HUES64 (cell line): ENCODE measurements at regions not wholly inside any gene's neighbourhood (a gene's known extent, or its start where the extent isn't known, plus 50 kb on each side); places are given as distances from the start of the nearest gene placed in this dataset.
A peak's percentile ranks its signal among the peaks of the same experiment; 100 is the strongest.

Source experiments
- H3K27ac ChIP-seq: 2 replicates; pipeline ENCODE4 v1.7.0; 2013; ENCODE audit warnings: low read depth, low read length, inconsistent platforms
- H3K27me3 ChIP-seq: 2 replicates; pipeline ENCODE4 v1.6.1; 2013; ENCODE audit warnings: mild to moderate bottlenecking, low read length; ENCODE audit not compliant: insufficient read depth
- H3K36me3 ChIP-seq: 2 replicates; pipeline ENCODE4 v1.6.1; 2013; ENCODE audit warnings: mild to moderate bottlenecking, low read length; ENCODE audit not compliant: insufficient read depth
- H3K4me1 ChIP-seq: 2 replicates; pipeline ENCODE4 v1.6.1; 2013; ENCODE audit warnings: mild to moderate bottlenecking, low read length, moderate library complexity; ENCODE audit not compliant: insufficient read depth
- H3K4me3 ChIP-seq: 2 replicates; pipeline ENCODE4 v1.5.1; 2013; ENCODE audit warnings: mild to moderate bottlenecking, low read length, moderate library complexity
- H3K9ac ChIP-seq: 2 replicates; pipeline ENCODE4 v1.6.1; 2013; ENCODE audit warnings: mild to moderate bottlenecking, low read depth, low read length
- H3K9me3 ChIP-seq: 2 replicates; pipeline ENCODE4 v1.6.1; 2013; ENCODE audit warnings: low read depth, low read length; ENCODE audit not compliant: insufficient read depth
- WGBS: fragments of 150-250, 120-280 bp; methylation state at CpG from one replicate; pipeline ENCODE4 v1.1.7; 2013; ENCODE audit warnings: missing lambda C conversion rate; 5-methylcytosine and 5-hydroxymethylcytosine counted together

GRCh38 chr11:10358696-10359095, 53.8 kb downstream of the ADM start:
- 95% methylated on average over 4 of the region's 4 CpGs for whole genome bisulfite sequencing
- no peak overlapping the region for H3K4me3 ChIP-seq
- H3K4me1 ChIP-seq, result peaks cover 11% of the 10 kb centered on the region
- H3K27me3 ChIP-seq, result peaks cover 12% of the 10 kb centered on the region; the same call in 1 of the 2 replicates
- H3K9ac ChIP-seq, result no peak overlapping the region
- H3K9me3 ChIP-seq, result peaks cover 13% of the 10 kb centered on the region
- no peaks in the 10 kb centered on the region for H3K36me3 ChIP-seq
- no peak overlapping the region for H3K27ac ChIP-seq

- no CpG with 5 or more reads among the region's 1 CpG for WGBS
Measured at GRCh38 chr11:10359171-10359570, 54.3 kb downstream of the ADM start.

GRCh38 chr11:10360835-10361234, 56.0 kb downstream of the ADM start:
- Histone ChIP-seq H3K36me3 (no peaks in the 10 kb centered on the region), H3K27ac (no peak overlapping the region), H3K9me3 (peaks cover 13% of the 10 kb centered on the region), H3K4me1 (no peaks in the 10 kb centered on the region), H3K27me3 (peaks cover 4% of the 10 kb centered on the region; the same call in 1 of the 2 replicates), H3K9ac (no peak overlapping the region), H3K4me3 (no peak overlapping the region)

More at GRCh38 chr11:10359171-10359570, 54.3 kb downstream of the ADM start:
- Histone ChIP-seq H3K4me1 (peaks cover 9% of the 10 kb centered on the region), H3K36me3 (no peaks in the 10 kb centered on the region), H3K27me3 (peaks cover 12% of the 10 kb centered on the region; the same call in 1 of the 2 replicates), H3K4me3 (no peak overlapping the region), H3K27ac (no peak overlapping the region), H3K9me3 (peaks cover 13% of the 10 kb centered on the region), H3K9ac (no peak overlapping the region)

DNA sequence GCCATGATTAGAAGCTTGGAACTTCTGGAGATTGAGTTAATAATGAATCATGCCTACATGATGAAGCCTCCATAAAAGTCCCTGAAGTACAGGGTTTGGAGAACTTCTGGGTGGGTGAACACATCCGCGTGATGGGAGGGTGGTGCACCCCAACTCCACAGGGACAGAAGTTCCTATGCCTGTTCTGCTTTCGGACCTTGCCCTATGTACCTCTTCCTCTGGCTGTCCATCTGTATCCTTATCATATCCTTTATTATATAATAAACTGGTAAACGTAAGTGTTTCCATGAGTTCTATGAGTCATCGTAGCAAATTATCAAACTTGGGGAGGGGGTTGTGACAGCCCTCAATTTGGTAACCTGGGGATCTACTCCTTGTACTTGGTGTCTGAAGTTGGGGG, 60.2 kb downstream of the ADM start:
- peaks cover 10% of the 10 kb centered on the region for H3K9me3 ChIP-seq
- no peak overlapping the region for H3K9ac ChIP-seq
- H3K27ac ChIP-seq, result no peak overlapping the region
- no peaks in the 10 kb centered on the region for H3K36me3 ChIP-seq
- WGBS, result 92% methylated on average over 4 of the region's 5 CpGs
- H3K27me3 ChIP-seq, result no peaks in the 10 kb centered on the region
- no peak overlapping the region for H3K4me3 ChIP-seq
- peaks cover 7% of the 10 kb centered on the region for H3K4me1 ChIP-seq

DNA sequence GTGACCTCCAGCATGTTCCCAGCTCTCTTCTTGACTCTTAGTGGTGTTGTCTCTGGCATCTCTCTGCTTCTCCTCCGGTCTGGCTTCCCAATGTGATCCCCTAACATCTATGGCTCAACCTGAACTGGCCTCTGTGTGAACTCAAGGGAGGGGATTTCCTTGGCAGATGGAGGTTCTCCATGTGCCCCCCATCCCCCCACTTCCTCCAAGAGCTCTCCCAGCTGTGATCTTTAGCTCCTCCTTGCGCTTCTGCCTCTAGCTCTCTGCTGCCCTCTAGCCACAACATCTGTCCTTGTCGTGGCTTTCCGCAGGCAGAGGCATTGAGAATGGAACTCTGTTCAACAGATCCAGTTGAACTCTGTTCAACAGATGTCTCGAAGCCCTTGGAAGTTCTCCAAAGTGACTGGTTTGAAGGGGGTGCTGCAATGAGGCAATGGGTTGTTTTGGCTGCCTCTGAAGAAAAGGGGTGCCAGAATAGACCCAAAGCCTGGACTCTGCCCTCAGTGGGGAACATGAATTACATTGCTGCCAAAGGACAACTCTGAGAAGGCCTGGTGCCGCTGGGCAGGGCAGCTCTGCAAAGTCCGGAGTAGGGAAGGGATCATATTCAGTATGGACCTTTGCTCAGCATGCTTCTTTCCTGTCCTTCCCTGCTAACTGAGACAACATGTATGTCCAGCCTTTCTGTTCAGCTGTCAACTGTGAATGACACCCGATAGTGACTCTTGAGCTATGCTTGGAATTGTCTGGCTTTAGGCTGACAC, 61.9 kb downstream of the ADM start:
- no peak overlapping the region for H3K4me3 ChIP-seq
- WGBS, result 52% methylated on average over 8 of the region's 8 CpGs
- no peak overlapping the region for H3K9ac ChIP-seq
- H3K27ac ChIP-seq, result peak overlapping the region; percentile 67; the same call in 1 of the 2 replicates
- H3K27me3 ChIP-seq, result no peaks in the 10 kb centered on the region
- H3K4me1 ChIP-seq, result peaks cover 7% of the 10 kb centered on the region
- peaks cover 4% of the 10 kb centered on the region for H3K9me3 ChIP-seq
- H3K36me3 ChIP-seq, result no peaks in the 10 kb centered on the region

- Histone ChIP-seq H3K9ac (no peak overlapping the region), H3K4me1 (no peaks in the 10 kb centered on the region), H3K27me3 (no peaks in the 10 kb centered on the region), H3K27ac (no peak overlapping the region), H3K4me3 (no peak overlapping the region), H3K36me3 (no peaks in the 10 kb centered on the region), H3K9me3 (no peaks in the 10 kb centered on the region)
- 96% methylated on average over 7 of the region's 7 CpGs for WGBS
Measured at GRCh38 chr11:10371926-10372641, 67.2 kb downstream of the ADM start.

DNA sequence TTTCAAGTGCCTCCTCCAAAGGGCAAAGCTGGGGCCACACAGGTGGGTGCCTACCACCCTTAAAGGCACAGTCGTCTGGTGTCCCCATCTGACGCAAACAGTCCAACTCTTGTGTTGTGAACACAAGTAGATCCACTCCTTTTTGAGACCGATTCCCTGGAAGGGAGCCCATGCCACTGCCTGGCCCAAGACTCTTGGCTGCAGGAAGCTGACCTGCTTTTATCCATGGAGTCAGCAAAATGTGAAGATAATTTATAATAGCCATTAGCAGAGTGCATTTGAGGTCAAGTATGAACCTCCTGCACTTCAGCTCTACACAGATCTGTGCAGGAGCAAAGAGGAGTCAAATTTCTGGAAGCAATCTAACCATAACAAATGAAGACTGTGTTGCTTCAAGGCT, 68.5 kb downstream of the ADM start:
- H3K4me3 ChIP-seq, result no peak overlapping the region
- no peak overlapping the region for H3K27ac ChIP-seq
- H3K9me3 ChIP-seq, result no peaks in the 10 kb centered on the region
- 95% methylated on average over 3 of the region's 3 CpGs for WGBS
- H3K36me3 ChIP-seq, result no peaks in the 10 kb centered on the region
- no peaks in the 10 kb centered on the region for H3K4me1 ChIP-seq
- H3K27me3 ChIP-seq, result no peaks in the 10 kb centered on the region
- H3K9ac ChIP-seq, result no peak overlapping the region

DNA sequence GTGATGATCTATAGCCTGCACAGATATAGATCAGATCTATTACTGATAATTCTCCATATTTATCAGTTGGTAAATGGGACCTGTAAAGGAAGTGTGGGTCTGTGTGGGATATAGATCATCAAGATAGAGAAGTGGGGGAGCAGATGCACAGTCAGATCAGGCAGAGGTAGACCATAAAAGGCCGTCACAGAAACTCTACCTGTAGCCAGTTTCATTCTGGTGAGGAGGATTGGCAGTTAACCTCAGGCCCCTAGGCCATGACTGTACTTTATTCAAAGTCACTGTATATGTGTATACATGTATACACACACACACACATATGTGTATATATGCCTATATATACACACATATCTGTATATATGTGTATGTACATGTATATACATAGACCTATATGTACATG, 69.1 kb downstream of the ADM start:
- no peak overlapping the region for H3K4me3 ChIP-seq

GRCh38 chr11:10374386-10374785, 69.5 kb downstream of the ADM start:
- WGBS, result 40% methylated on average over 1 of the region's 1 CpG
- no peaks in the 10 kb centered on the region for H3K4me1 ChIP-seq
- no peak overlapping the region for H3K9ac ChIP-seq
- no peak overlapping the region for H3K27ac ChIP-seq
- no peaks in the 10 kb centered on the region for H3K27me3 ChIP-seq
- no peak overlapping the region for H3K4me3 ChIP-seq
- H3K36me3 ChIP-seq, result no peaks in the 10 kb centered on the region
- no peaks in the 10 kb centered on the region for H3K9me3 ChIP-seq

More for the DNA sequence above, 69.1 kb downstream of the ADM start:
- H3K4me1 ChIP-seq, result no peaks in the 10 kb centered on the region
- no peak overlapping the region for H3K27ac ChIP-seq
- no peaks in the 10 kb centered on the region for H3K9me3 ChIP-seq
- H3K27me3 ChIP-seq, result no peaks in the 10 kb centered on the region
- no peak overlapping the region for H3K9ac ChIP-seq
- no peaks in the 10 kb centered on the region for H3K36me3 ChIP-seq
- WGBS, result 94% methylated on average over 1 of the region's 1 CpG

GRCh38 chr11:10375280-10375971, 70.6 kb downstream of the ADM start:
- H3K27me3 ChIP-seq, result no peaks in the 10 kb centered on the region
- no peak overlapping the region for H3K27ac ChIP-seq
- no peaks in the 10 kb centered on the region for H3K4me1 ChIP-seq
- H3K9ac ChIP-seq, result no peak overlapping the region
- H3K36me3 ChIP-seq, result no peaks in the 10 kb centered on the region
- 87% methylated on average over 5 of the region's 5 CpGs for WGBS
- H3K4me3 ChIP-seq, result no peak overlapping the region
- H3K9me3 ChIP-seq, result no peaks in the 10 kb centered on the region

- Histone ChIP-seq H3K27me3 (no peaks in the 10 kb centered on the region), H3K9me3 (no peaks in the 10 kb centered on the region), H3K36me3 (no peaks in the 10 kb centered on the region), H3K4me3 (no peak overlapping the region), H3K4me1 (no peaks in the 10 kb centered on the region), H3K9ac (no peak overlapping the region), H3K27ac (no peak overlapping the region)
- 92% methylated on average over 6 of the region's 6 CpGs for whole genome bisulfite sequencing
Measured at GRCh38 chr11:10376061-10376460, 71.2 kb downstream of the ADM start.
